HT-29 (cell line): ENCODE measurements at regions not wholly inside any gene's neighbourhood (a gene's known extent, or its start where the extent isn't known, plus 50 kb on each side); places are given as distances from the start of the nearest gene placed in this dataset.
"Not testable (repeated sequence)": the region's sequence is repeated elsewhere in the genome, so short reads cannot be mapped to it uniquely, and the experiment has no call there.

Experiments
- DNase-seq: peaks from one replicate; pipeline ENCODE4 v3.0.0-alpha.2; 2015; ENCODE audit warnings: low spot score

DNA sequence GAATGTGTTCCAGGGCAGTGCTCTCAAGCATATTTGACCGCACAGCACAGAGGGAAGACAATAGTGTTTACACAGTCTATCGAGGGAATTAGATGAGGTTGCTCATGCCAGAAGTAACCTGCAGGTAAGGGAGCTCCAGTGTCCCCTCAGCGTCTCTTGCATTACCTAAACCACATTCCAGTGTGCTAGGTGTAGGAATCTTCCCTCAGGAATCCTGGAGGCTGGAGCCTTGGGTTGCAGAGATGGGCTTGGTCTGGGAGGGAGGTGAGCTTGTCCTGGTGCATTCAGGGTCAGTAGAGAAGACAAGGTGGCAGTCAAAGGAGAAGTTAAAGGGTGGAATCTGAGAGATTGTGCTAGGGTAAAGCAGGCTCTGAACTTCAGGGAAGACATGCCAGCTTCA is 56.3 kb downstream of the SOX14 start:
- no peak for DNase-seq

DNA sequence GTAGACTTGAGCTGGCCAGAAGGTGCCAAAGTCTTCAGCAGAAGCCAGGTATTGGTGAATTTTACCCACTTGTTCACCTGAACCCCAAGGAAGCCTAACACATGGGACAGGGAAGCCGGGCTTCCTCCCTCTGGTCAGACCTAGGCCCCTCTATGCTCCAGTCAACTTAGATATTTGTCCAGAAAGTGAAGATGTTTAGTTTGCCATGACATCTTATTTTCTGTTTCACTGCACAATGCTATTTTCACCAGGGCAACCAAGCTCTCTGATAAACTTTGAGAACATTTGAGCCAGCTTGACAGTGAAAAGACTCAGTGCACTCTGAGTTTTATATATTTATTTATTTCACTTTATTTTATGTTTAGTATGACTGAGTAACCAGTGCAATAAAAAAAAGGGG is 71.0 kb downstream of the SOX14 start:
- no peak for DNase-seq

DNA sequence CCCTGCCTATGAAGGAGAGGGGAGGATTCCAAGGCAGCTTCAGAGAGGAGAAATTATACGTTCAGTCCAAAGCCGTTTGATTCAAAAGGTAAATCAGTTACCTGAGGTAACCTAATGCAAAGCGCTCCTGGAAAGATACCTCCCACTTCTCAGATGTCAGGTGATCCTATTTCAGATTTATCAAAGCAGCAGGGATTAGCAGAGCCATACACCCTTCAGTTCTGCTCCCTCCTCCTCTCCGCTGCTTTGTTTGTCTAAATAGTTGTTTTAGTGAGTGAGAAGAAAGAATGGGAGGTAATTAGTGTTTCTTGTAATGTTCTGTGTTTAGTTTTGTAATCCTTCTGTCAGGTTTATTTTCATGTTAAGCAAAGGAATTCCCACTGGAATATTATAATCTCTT is 81.1 kb downstream of the SOX14 start:
- no peak for DNase-seq

DNA sequence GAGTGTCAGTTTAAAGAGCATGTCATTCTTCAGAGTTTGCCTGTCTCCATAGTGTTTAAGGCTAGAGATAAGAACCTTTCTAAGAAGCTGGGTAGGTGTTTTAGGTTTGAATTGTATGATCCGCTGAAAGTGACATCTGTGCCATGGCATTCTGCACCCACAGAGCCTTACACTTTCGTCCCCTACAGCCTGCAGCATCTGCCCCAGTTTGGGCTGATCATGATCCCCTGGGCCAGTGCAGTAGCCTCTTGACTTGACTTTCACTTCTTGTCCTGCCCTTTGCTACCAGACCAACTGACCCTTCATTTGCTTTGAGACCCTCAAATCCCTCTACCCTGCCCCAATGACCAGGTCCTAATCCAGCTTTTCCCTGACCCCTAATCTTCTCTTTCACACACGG is 81.6 kb downstream of the SOX14 start:
- DNase-seq: no peak

- no peak for DNase-seq
Measured at GRCh38 chr3:137852391-137852830, 88.3 kb downstream of the SOX14 start.

- DNase-seq: no peak
Measured at GRCh38 chr3:137854533-137855261, 90.6 kb downstream of the SOX14 start.

- no peak for DNase-seq
Measured at GRCh38 chr3:137866001-137866400, 101.9 kb downstream of the SOX14 start.

- DNase-seq: no peak
Measured at GRCh38 chr3:137866933-137867332, 102.8 kb downstream of the SOX14 start.

- no peak for DNase-seq
Measured at GRCh38 chr3:137867611-137868010, 103.5 kb downstream of the SOX14 start.

GRCh38 chr3:137869022-137869421 is 104.9 kb downstream of the SOX14 start:
- no peak for DNase-seq

GRCh38 chr3:137872589-137872988 is 108.5 kb downstream of the SOX14 start:
- not testable (repeated sequence) for DNase-seq

DNA sequence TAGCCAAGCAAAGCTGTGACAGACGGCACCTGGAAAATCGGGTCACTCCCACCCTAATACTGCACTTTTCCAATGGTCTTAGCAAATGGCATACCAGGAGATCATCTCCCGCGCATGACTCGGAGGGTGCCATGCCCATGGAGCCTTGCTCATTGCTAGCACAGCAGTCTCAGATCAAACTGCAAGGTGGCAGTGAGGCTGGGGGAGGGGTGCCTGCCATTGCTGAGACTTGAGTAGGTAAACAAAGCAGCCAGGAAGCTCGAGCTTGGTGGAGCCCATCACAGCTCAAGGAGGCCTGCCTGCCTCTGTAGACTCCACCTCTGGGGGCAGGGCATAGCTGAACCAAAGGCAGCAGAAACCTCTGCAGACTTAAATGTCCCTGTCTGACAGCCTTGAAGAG is 113.1 kb upstream of the CLDN18 start:
- DNase-seq: not testable (repeated sequence)

GRCh38 chr3:137906985-137907649 is 102.8 kb upstream of the CLDN18 start:
- no peak for DNase-seq

GRCh38 chr3:137924628-137925027 is 85.3 kb upstream of the CLDN18 start:
- DNase-seq: no peak

DNA sequence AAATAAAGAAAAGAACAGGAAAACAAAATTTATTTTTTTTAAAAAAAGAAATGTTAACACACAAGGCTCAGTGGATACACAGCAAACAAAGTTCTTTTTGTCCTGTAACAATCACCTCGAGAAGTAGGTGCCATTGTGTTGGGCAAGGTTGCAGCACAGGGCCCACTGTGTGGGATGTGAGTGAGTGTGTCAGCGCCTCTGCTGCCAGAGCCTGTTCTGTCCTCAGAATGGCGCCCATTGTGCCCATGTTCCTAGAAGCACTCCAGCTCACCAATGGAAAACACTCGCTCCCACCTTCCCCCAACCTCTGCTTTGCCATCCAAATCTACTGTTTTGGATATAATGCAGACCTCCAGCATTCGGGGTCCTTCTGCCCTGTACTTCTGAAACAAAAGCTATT is 84.9 kb upstream of the CLDN18 start:
- DNase-seq: no peak

GRCh38 chr3:137926991-137927390 is 83.0 kb upstream of the CLDN18 start:
- DNase-seq: no peak

GRCh38 chr3:137930976-137931375 is 79.0 kb upstream of the CLDN18 start:
- no peak for DNase-seq

DNA sequence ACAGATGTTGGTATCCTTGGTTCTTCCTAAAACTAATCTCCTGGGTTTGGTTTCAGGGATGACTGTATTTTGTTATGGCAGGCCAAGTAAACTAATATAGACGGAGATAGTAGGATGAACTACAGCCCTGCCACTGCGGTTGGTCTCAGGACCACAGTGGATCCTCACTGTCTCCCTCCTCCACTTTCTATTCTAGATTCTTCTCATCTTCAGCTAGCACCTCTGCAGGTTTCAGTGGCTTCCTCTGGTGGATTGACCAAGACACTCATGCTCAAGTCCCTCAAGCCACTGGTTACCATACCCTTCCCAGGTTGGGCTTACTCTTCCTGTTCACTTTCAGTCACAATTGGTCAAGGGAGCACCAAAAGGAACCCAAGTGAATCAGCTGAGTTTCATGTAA is 71.1 kb upstream of the CLDN18 start:
- DNase-seq: no peak

DNA sequence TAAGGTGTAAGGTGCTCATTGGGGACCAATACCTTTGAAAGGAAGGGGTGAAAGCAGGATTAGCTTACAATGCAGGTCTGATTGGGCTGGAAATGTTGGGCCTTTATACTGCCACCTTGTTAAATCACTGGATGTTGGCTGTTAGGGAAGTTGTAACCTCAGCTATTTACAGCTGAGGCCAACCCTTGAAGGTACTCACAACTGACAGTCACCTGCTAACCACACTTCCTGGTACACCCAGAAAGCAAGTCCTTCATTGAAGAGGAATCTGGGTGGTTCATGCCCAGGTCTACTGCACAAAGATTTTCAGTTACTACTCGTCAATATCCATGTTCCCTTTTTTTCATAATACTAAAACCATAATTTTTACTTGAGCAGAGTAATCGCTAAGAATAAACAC is 65.4 kb upstream of the CLDN18 start:
- DNase-seq: peak; percentile 10

DNA sequence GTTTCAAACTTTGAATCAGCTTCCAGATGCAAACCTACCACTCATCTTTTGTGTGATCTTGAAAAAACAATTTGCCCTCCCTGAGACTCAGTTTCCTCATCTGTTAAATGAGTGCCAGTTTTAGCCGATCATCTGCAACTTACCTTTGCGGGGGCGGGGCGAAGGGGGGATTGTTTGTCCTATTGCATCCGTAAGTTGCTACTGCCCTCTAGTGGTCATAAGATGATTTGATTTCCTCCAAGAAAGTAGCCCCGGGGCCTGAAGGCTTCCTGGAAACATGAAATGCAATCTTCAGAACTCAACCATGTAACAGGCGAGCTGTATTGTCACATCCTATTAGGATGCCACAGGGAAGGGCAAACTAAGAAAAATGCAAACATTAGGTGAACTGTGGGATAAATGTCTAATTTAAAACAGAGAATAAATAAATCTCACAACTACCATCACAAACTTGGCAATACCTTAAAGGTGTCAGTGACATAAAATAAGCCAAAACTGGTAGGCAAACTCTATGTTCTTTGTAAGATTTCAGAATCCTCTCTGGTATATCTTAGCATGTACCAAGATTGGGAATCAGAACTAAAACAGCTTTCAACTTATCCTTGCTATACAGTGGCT is 63.5 kb upstream of the CLDN18 start:
- DNase-seq: peak; percentile 76

DNA sequence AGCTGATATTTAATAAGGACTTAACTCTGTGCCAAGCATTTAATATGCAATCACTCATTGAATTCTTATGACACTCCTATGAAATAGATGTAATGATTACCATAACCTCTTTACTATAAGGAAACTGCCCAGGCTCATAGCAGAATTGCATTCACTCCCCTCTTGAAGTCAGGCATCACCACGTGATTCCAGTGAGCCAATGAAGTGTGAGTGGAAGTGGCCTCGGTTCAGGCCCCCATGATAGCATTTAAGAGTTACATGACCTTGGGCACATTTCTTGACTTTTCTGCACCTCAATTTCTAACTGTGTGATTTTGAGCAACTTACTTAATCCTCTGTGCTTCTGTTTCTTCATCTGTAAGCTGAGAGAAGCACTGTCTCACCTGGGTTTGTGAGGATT is 62.8 kb upstream of the CLDN18 start:
- DNase-seq: no peak

- DNase-seq: no peak
Measured at GRCh38 chr3:137948400-137949072, 61.4 kb upstream of the CLDN18 start.
